Liver (tissue), 3 donors: ENCODE measurements at regions not wholly inside any gene's neighbourhood (a gene's known extent, or its start where the extent isn't known, plus 50 kb on each side); places are given as distances from the start of the nearest gene placed in this dataset.

ENCODE experiments used
- CTCF ChIP-seq: fragments of 150-350 bp; IDR thresholded peaks from 2 replicates; pipeline ENCODE4 v1.5.1; 2017; ENCODE audit warnings: improper control_type of control experiment, low read depth, low read length; ENCODE audit not compliant: missing input control
- EGR1 ChIP-seq, 2 donors: IDR thresholded peaks; 2 replicates each; pipeline ENCODE4 v1.6.1; 2016 to 2018; ENCODE audit warnings: antibody characterized with exemption in 2 of 2, low read depth in 2 of 2
- GABPA ChIP-seq, 2 donors: IDR thresholded peaks in 1 of 2; conservative IDR thresholded peaks in 1 of 2; 2 replicates each; pipeline ENCODE4 v1.6.1; 2016; ENCODE audit warnings: antibody characterized with exemption in 2 of 2, mild to moderate bottlenecking in 1 of 2, moderate library complexity in 1 of 2
- HNF4G ChIP-seq: IDR thresholded peaks from 2 replicates; pipeline ENCODE4 v1.6.1; 2016; ENCODE audit warnings: antibody characterized with exemption
- JUND ChIP-seq, 2 donors: IDR thresholded peaks; 2 replicates each; pipeline ENCODE4 v1.6.1; 2016; ENCODE audit warnings: antibody characterized with exemption in 2 of 2
- MAX ChIP-seq: IDR thresholded peaks from 2 replicates; pipeline ENCODE4 v1.6.1; 2016; ENCODE audit warnings: antibody characterized with exemption
- RAD21 ChIP-seq, 2 donors: IDR thresholded peaks; 2 replicates each; pipeline ENCODE4 v1.6.1; 2016; ENCODE audit warnings: antibody characterized with exemption in 2 of 2, mild to moderate bottlenecking in 2 of 2
- TAF1 ChIP-seq: conservative IDR thresholded peaks from 2 replicates; pipeline ENCODE4 v1.6.1; 2016; ENCODE audit warnings: antibody characterized with exemption, mild to moderate bottlenecking
- TF ChIP-seq, protein P1 (sequence below): IDR thresholded peaks from 2 replicates; pipeline ENCODE4 v1.6.1; 2016; ENCODE audit warnings: antibody characterized with exemption, mild to moderate bottlenecking
- donor health status: healthy.
- donor health status: healthy.

- TF ChIP-seq MAX (no peak), CTCF (no peak), JUND (IDR thresholded peaks at IDR 0.05) (no peak), TAF1 (no peak), HNF4G (no peak), RAD21 (IDR thresholded peaks at IDR 0.05) (no peak), EGR1 (IDR thresholded peaks at IDR 0.05; ENCODE audit: low read depth in 2 of 2) (no peak), GABPA (IDR thresholded peaks at IDR 0.05 in 1 of 2, conservative IDR thresholded peaks at IDR 0.05 in 1 of 2) (no peak)
- TF ChIP-seq, protein P1, sequence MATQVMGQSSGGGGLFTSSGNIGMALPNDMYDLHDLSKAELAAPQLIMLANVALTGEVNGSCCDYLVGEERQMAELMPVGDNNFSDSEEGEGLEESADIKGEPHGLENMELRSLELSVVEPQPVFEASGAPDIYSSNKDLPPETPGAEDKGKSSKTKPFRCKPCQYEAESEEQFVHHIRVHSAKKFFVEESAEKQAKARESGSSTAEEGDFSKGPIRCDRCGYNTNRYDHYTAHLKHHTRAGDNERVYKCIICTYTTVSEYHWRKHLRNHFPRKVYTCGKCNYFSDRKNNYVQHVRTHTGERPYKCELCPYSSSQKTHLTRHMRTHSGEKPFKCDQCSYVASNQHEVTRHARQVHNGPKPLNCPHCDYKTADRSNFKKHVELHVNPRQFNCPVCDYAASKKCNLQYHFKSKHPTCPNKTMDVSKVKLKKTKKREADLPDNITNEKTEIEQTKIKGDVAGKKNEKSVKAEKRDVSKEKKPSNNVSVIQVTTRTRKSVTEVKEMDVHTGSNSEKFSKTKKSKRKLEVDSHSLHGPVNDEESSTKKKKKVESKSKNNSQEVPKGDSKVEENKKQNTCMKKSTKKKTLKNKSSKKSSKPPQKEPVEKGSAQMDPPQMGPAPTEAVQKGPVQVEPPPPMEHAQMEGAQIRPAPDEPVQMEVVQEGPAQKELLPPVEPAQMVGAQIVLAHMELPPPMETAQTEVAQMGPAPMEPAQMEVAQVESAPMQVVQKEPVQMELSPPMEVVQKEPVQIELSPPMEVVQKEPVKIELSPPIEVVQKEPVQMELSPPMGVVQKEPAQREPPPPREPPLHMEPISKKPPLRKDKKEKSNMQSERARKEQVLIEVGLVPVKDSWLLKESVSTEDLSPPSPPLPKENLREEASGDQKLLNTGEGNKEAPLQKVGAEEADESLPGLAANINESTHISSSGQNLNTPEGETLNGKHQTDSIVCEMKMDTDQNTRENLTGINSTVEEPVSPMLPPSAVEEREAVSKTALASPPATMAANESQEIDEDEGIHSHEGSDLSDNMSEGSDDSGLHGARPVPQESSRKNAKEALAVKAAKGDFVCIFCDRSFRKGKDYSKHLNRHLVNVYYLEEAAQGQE = no peak
Observed at GRCh38 chr1:192462616-192463015, 113.0 kb upstream of the RGS1 start.
